GM12892 (cell line): ENCODE measurements at regions not wholly inside any gene's neighbourhood (a gene's known extent, or its start where the extent isn't known, plus 50 kb on each side); places are given as distances from the start of the nearest gene placed in this dataset.

ENCODE experiments used
- POLR2A ChIP-seq: IDR thresholded peaks from 2 replicates; pipeline ENCODE4 v1.6.1; 2011; ENCODE audit warnings: low read depth, low read length, control low read depth
- POLR2AphosphoS5 ChIP-seq: IDR thresholded peaks from 2 replicates; pipeline ENCODE4 v1.6.1; 2011; ENCODE audit warnings: low read depth, low read length, control low read depth

DNA sequence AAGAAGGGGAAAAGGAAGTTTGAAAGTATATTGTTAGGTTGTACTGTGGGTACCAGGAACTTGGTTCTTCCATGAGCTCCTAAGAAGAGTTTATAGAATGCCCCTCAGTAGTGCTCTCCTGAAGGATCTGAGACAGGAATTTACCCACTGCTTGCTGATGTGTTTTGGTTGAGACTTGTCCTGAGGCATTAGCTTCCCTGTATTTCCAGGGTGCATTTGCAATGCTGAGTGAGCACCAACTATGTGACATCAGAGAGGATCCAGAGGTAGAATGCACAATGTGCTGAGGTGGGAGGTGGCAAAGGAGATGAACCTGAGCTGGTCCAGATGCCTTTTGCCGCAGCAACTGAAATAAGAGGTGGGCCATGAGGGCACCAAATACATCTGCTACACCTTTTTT is 64.3 kb upstream of the LRRC3B start:
- no peak for TF ChIP-seq POLR2AphosphoS5
- no peak for TF ChIP-seq POLR2A
